ENCODE measurements at regions not wholly inside any gene's neighbourhood (a gene's known extent, or its start where the extent isn't known, plus 50 kb on each side); places are given as distances from the start of the nearest gene placed in this dataset.

GRCh38 chr13:23505007-23505406 is 65.2 kb upstream of the TNFRSF19 start:
- TF ChIP-seq HIC1 (tag by site-specific recombination; IDR thresholded peaks at IDR 0.05) (no peak), CTCF (tag by site-specific recombination; IDR thresholded peaks at IDR 0.05) (no peak), KLF7 (tag by site-specific recombination; IDR thresholded peaks at IDR 0.05; ENCODE audit: borderline replicate concordance) (no peak), ZNF513 (tag by site-specific recombination; IDR thresholded peaks at IDR 0.05) (no peak), ZNF645 (tag by site-specific recombination; IDR thresholded peaks at IDR 0.05) (no peak), ZNF548 (tag by site-specific recombination; IDR thresholded peaks at IDR 0.05) (no peak), ZNF324 (tag by site-specific recombination; IDR thresholded peaks at IDR 0.05) (no peak), ZNF140 (tag by site-specific recombination; IDR thresholded peaks at IDR 0.05) (no peak), ZBTB26 (tag by site-specific recombination; optimal IDR thresholded peaks at IDR 0.05) (no peak), ZNF560 (tag by site-specific recombination; IDR thresholded peaks at IDR 0.05; ENCODE audit: borderline replicate concordance) (no peak), FEZF1 (tag by site-specific recombination; IDR thresholded peaks at IDR 0.05) (no peak)

All from HEK293 (cell line).